NCI-H2107 treated with DMSO at 0.1 percent for 48 hours (cell line): ENCODE measurements at regions not wholly inside any gene's neighbourhood (a gene's known extent, or its start where the extent isn't known, plus 50 kb on each side); places are given as distances from the start of the nearest gene placed in this dataset.

Source experiments
- DNase-seq: peaks from one replicate; lab custom pipeline; 2025; ENCODE audit not compliant: unreplicated experiment; lab: John Stamatoyannopoulos, UW

- no peak for DNase-seq
Observed at GRCh38 chr1:29383746-29384371, 147.5 kb downstream of the PTPRU start.

GRCh38 chr1:29382851-29383745 is 146.8 kb downstream of the PTPRU start:
- DNase-seq = no peak

GRCh38 chr1:29381426-29381825 is 145.1 kb downstream of the PTPRU start:
- DNase-seq = no peak

- no peak for DNase-seq
Observed at GRCh38 chr1:29380532-29380931, 144.2 kb downstream of the PTPRU start.

GRCh38 chr1:29379443-29380073 is 143.2 kb downstream of the PTPRU start:
- DNase-seq = no peak
